Islet of Langerhans (tissue), 1 donor: ENCODE measurements at regions not wholly inside any gene's neighbourhood (a gene's known extent, or its start where the extent isn't known, plus 50 kb on each side); places are given as distances from the start of the nearest gene placed in this dataset.

Experiments
- FAIRE-seq: peaks from one replicate; lab custom pipeline; 2011; peaks lifted over from hg19 to GRCh38; lab: Jason Lieb, UNC

DNA sequence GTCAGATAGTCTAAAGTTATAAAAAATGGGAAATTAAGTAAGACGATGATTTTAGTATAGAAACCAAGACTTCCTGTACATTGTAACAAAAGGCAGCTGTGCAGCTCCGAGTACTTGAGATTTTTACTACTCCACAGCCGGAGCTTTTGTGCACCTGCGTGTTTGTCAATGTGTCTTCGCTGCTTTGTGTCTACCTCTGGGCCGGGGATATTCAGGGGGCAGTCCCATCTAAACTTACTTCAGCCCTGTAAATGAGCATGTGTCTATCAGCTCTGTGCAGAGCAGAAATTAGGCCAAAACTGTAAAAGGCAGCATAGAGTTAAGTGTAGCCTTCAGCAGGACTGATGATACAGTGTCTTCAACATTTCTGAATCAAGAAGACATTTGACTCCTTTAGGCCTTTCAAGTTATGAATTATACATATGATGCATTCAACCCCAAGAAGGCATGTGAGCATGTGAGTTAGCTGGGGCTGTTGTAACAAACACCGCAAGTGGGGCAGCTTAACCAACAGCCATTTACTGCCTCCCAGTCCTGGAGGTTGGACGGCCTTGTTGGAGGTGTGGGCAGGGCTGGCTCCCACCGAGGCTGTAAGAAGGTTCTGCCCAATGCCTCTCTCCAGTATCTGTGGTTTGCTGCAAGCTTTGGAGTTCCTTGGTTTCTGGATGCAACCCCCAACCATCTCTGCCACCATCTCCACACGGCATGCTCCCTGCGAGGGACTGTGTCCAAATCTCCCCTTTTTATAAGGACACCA is 191.0 kb upstream of the IRS2 start:
- no peak for FAIRE-seq

DNA sequence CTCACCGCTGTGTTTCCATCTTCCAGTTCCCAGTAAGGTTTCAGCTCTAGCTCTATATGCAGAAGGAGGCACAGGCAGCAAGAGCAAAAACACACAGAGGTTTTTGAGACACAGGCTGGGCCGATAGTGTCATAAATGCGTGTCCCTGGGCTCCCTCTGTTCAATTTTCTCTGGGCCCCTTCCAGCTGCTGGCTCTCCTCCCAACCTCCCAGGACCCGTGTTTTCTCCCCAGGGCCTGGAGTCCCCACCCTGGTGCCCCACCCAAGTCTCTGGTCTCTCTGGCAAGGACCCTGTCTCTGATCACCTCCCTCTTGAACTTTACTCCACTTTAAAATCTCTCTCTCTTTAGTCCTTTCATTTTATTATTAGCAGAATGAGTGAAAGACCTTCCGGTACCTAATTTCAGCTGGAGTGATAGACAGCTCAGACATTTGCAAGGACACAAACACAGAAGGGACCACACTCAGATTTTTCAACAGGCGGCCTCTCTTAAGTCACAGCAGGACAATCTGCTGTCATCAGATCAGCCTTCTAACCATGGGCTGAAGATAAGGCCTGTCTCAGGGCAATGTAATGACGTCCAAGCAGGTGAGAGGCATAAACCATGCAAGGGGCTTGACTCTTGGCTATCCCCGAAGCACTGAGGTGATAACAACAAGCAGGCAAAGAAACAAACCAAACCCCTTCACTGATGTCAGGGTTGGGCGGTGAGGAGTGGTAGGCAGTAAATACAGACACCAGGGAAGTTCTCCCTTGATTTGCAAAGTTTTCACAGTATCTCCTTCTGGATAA is 190.0 kb upstream of the IRS2 start:
- no peak for FAIRE-seq

DNA sequence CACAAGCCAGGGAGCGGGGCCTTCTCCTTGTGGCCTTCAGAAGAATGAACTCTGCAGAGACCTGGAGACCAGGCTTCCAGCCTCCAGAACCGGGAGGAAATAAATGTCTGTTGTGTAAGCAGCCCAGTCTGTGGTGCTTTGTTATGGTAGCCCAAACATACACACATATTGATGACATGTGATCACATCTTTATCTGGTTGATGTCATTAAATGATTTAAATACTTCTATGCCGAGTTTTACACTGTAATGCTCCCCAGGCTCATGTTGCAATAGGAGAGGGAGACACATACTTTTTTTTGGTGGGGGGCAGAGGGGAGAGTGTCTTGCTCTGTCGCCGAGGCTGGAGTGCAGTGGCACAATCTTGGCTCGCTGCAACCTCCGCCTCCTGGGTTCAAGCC is 188.0 kb upstream of the IRS2 start:
- no peak for FAIRE-seq

DNA sequence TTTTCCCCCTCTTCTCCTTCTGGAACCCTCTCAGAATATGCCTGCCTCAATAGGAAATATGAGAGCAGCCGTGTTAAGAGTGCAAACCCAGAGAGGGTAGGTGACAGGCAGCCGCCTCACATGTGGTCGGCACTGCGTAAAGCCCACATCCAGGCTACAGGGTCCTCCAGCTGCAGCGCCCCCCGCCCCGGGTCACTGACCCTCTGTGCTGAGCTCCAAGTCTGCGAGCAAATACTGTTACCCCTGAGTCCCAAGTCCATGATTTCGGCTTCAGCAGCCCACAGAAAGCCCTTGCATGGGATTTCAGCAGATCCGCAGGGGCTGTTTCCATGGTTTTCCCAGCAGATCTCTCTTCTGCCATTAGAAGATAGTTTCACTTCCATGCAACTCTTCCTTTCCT is 186.9 kb upstream of the IRS2 start:
- no peak for FAIRE-seq

DNA sequence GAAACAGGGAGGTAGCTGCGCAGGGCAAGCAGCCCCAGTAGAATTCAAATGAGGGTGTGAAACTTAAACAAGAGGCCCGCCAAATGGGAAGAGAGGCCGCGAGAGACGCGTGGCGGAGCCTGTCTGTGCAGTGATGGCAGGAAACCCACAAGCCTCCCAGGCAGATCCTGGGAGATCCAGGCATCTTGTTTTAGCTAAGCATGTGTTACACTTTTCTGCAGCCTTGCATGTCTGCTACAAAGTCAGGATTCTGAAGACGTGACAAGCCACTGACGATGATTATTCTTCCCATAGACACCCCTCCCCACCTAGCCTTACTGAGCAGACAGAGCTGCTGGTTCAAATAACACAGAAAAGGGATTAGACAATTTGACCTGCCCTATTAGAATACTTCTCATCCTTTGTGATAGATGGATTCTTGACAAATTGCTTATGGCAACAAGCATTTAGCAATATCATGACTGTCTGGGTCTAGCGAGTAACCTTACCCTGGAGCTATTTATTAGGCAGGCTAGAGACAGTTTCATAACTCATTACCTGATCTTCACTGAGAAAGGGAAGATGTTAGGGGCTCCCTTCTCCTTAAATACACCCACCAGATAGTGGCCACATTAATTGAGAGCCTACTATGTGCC is 185.2 kb upstream of the IRS2 start:
- no peak for FAIRE-seq

DNA sequence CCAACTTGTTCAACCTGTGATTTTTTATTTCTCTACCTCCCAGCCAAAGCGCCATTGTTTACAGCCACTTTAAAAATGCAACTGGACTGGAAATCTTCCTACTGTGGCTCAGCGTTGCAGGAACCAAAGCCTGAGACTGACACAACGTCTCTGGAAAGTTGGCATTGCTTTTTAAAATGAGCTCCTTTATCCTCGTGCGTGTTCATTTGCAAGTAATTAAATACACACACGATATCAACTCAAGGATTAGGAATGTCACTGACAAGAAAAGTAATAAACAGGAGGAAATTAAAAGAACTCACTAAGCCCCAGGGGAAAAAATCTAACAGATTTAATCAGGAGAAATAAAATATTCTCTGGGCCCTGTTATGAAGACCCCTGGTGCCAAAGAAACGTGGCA is 184.6 kb upstream of the IRS2 start:
- FAIRE-seq, result no peak

DNA sequence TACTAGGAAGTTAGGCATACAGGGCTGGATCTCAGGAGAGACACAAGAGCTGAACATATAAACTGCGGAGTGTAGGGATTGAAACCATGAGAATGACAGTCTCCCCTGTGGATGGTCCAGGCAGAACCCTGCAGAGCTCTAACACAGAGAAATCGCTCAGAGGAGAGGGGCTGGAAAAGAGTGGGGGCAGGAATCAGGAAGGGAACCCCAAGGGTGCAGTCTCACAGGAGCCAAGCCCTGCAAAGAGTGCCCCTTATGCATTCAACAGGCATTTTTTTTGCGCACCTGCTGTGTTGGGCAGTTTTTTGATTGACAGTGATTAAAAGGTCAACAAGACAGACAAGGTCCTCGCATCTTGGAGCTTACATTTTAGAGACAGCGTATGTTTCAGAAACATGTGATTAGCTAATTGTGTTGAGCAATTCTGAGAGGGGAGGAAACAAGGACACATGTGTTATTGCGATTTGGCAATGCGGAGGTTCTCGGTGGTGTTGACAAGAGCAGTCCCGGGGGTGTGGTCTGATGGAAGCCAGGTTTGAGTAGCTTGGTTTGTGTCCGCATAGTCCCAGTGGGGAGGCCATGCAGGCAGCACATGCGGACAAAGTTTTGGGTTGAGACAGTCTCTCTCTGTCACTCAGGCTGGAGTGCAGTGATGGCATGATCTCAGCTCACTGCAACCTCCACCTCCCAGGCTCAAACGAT is 182.6 kb upstream of the IRS2 start:
- no peak for FAIRE-seq

DNA sequence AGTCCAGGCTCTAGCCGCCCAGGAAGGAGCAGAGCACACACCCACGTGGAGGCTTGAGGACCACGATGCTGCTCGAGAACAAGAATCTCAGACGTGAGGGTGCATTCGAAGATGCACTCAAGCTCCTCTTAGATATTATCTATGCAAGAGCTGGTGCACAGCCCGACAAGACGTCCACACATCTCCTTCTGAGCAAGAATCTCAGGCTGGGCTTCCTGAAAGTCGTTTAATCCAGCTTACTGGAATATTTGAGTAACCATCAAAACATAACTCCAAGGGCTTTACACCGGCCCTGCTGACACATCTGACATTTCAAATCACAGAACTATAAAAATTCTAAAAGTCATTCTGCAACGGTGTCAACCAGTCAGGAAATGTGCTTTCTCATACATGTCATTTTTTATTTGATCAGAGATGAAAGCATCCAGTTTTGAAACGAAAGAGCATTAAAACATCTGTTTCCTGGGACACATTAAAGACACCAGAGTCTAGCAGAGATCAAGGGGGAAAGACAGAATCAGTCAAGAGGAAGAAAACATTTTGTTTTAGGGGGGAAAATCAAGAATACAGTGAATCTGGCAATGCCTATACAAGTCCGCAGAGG is 177.7 kb upstream of the IRS2 start:
- no peak for FAIRE-seq

DNA sequence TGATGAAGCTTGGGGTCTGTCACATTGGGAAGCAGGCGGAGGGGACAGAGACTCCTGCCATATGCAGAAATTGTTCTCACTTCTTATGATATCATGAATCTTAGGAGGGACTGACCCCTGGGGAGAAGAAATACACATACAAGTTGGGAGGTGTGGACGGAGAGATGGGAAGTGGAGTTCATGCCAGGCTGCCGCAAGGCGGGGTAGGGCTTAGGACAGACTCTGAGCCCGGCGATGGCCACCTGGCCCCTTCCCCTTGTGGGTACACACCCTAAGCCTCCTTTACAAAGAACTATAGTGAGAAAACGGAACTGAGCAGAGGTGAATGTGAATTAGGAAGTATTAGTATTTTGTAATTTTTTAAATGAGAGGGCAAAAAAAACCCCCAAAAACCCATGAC is 177.0 kb upstream of the IRS2 start:
- no peak for FAIRE-seq

DNA sequence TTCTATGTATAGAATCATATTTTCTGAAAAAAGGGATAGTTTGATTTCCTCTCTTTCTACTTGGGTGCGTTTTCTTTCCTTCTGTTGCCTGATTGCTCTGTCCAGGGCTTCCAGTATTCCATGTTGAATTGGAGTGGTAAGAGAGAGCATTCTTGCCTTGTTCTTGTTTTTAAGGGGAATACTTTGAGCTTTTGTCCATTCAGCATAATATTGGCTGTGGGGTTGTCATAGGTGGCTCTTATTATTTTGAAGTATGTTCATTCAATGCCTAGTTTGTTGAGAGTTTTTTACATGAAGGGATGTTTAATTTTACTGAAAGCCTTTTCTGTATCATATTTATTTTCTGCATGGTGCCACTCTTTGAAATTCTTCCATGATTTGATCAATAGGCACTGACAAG is 173.5 kb upstream of the IRS2 start:
- no peak for FAIRE-seq

DNA sequence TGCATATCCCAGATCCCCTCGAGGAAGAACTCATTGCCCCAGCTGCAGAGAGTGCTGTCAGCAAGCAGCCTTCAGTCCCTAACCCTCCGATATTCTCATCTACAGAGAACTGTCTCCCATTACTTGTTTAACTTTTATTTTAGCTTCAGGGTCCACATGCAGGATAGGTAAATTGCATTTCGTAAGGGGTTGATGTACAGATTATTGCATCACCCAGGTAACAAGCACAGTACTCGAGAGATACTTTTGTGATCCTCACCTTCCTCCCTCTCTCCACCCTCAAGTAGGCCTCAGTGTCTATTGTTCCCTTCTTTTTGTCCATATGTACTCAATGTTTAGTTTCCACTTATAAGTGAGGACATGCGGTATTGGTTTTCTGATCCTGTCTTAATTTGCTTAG is 171.5 kb upstream of the IRS2 start:
- no peak for FAIRE-seq

DNA sequence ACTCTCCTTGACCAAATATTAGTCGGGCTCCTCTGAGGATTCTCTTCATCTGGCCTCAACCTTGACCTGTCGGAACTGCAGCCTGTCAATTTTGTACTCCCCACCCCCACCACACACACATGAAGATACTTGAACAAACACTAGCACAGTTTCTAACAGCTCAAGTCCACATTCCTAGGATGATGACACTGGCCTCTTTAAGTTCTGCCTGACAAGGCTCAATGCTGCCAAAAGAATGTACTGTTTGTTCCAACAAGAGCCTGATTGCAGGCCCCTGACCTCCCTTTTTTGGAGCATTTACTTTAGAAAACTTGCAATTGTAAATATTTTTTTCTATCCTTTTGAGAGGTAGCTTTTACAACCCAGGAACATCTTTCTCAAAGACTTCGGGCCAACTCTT is 169.2 kb upstream of the IRS2 start:
- FAIRE-seq, result no peak

DNA sequence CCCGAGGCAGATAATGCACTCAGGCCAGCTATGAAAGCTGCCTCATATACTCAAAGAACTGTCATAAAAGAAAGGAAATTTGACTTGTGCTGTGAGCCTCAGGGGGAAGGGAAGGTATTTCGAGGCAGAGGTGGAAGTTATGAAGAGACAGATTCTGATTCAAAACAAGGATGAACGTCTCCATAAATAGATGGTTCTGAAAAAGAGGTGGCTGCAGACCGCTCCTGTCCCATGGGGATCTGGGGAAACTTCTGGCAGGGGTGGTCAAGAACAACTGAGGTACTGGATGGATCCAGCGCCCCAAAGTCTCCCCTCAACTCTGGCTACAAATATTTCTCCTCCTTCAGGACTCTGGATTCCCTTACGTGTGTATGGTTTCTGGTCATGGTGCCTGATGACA is 168.1 kb upstream of the IRS2 start:
- no peak for FAIRE-seq

DNA sequence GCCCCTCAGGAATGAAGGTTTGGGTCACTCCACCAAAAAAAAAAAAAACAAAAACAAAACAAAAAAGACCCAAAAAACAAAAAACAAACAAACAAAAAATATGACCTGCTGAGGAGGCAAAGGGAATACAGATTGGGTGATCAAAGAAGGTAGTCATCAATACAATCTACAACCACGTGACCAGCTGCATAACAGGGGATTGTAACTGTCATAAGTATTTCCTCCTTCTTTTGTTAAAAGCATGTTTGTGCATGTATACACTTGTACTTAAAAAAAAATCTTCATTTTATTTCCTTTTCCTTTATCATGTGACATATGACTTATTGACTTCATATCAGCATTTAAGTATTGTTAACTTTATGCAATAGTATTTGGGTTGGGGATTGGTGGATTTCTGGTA is 165.1 kb upstream of the IRS2 start:
- no peak for FAIRE-seq

DNA sequence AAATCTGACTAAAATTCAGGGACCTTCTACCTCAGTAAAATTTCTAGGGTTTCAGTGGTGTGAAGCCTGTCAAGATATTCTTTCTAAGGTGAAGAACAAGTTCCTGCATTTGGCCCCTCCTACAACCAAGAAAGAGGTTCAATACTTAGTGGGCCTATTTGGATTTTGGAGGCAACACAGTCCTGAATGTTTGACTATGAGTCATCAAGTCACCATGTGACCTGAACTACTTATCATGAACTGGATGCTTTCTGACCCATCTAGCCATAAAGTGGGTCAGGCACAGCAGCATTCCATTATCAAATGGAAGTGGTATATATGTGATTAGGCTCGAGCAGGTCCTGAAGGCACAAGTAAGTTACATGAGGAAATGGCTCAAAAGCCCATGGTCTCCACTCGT is 163.0 kb upstream of the IRS2 start:
- FAIRE-seq, result no peak

DNA sequence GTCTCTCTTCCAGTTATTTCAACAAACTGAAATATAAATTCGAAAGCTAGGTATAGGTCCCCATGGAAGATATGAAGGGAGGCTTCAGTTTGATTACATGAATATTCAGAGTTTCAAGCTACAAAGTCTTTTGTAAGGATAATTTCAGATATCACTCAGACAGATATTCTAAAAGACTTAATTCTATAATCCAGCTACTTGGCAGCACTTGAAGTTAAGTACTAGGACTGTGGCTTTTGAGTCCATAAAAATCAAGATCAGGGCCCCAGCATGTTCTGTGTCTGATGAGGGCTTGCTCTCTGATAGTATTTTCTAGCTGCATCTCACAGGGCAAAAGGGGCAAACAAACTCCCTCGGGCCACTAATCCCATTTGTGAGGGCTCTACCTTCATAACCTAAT is 160.6 kb upstream of the IRS2 start:
- FAIRE-seq, result no peak

DNA sequence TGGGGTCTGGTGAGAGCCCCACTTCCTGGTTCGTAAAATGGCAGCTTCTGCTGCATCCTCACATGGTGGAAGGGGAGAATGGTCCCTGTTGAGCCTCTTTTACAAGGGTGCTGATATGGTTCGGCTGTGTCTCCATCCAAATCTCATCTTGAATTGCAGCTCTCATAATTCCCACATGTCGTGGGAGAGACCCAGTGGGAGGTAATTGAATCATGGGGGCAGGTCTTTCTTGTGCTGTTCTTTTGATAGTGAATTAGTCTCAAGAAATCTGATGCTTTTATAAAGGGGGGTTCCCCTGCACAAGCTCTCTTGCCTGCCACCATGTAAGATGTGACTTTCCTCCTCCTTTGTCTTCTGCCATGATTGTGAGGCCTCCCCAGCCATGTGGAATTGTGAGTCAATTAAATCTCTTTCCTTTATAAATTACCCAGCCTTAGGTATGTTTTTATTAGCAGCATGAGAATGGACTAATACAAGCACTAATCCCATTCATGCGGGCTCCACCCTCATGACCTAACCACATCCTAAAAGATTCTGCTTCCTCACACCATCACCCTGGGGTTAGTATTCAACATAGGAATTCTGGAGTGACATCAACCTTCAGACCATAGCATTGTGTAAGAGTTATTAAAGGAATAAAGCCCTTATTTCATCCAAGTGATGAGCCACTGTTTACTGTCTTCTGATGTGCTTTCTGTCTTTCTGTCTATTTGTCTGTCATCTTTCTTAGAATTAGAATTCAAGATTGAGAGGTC is 159.0 kb upstream of the IRS2 start:
- FAIRE-seq, result no peak

DNA sequence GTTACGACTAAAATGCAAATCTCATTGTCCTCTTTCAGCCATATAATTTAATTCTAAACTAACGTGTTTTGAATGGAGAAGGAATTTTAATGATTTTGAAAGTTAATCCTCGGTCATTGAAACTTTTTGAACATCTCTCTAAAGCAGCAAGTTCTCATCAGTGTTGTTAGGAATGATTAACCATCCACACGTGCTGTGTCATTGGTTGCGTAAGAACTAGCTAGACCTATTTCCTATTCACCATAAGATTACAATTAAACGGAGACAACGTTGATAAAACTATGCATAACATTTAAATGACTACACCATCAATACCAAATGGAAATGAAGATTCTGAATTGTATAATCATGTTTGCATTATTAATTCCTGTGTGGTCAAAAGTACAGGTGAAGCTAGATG is 155.6 kb upstream of the IRS2 start:
- no peak for FAIRE-seq

DNA sequence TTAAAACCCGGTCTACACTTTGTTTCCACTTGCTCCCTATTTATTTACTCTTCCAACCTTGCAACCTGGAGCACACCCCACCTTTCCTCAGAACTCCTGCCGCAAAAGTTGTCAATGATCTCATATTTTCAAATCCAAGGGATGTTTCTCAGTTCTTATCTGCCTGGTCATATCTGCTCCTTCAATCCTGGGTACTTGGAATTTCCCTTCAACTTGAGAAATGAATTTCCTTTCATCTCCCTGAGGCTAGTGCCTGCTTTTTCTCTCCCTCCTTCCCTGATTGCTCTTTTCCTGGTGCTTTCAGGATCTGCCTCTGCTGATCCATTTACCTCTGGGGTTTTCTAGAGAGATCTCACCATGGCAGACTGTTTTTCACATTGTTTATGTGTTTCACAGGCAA is 154.8 kb upstream of the IRS2 start:
- no peak for FAIRE-seq

DNA sequence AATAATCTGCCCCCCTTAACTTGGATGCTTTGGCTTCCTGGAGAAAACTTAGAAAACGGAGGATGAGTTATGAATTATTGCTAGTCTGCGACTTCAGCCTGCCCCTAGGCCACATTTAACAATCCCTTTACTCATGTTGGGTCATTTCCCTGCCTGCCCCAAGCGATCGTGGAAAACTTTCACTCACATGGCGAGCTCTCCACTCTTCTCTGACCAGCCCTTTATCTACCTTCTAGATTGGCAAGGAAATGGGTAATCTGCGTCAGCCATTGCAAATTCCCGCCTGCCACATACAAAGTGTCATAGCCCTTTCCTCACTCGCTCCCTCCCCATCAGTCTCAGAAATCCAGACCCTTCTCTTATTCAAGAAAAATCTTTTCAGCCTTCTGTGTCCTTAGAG is 154.3 kb upstream of the IRS2 start:
- FAIRE-seq, result no peak

DNA sequence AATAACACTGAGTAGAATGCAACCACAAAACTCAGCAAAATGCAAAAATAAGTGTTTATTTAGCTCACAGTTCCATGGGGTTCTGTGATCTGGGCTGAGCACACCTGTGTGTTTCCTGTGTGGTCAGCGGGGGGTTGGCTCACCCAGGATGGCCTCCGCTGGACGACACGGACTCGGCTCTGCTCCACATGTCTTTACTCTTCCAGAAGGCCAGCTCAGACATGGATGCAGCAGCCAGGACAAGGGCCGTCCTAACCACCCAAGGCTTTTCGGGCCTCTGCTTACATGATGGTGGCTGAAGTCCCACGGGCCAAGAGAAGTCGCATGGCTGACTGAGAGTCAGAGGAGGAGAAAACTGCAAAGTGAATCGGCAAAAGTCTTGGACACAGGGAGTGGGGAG is 153.5 kb upstream of the IRS2 start:
- no peak for FAIRE-seq

DNA sequence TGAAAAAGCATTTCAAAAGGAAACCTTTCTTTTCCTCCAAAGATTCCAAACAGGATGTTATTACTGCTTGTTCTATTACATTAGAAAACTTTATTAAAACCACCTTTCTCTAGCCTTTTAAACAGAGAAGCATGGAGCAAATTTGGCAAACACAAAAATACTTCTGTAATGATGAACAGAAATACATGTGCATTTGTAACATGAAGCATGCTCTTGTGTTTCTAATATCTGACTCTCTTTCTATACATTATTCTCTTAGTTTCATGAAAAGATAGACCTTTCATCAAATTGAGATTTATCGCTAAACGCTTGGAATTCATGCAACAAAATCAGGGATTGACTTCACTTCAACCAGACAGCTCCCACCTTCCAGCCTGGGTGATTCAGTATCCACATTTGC is 152.8 kb upstream of the IRS2 start:
- FAIRE-seq, result no peak
